Prostate gland (tissue), 2 donors: ENCODE measurements at regions not wholly inside any gene's neighbourhood (a gene's known extent, or its start where the extent isn't known, plus 50 kb on each side); places are given as distances from the start of the nearest gene placed in this dataset.

ENCODE experiments used
- DNase-seq: peaks from one replicate; pipeline ENCODE4 v3.0.0-alpha.2; 2019; ENCODE audit warnings: low spot score
- H3K27ac ChIP-seq, 2 donors: fragments of 200-600 bp; sonication (generic); 2 replicates each; pipeline ENCODE4 v1.5.1; 2017 to 2019
- H3K27me3 ChIP-seq: fragments of 200-600 bp; sonication (generic); replicated peaks from 2 replicates; pipeline ENCODE4 v1.5.1; 2019; ENCODE audit not compliant: insufficient read depth
- H3K36me3 ChIP-seq, 2 donors: fragments of 200-600 bp; sonication (generic); 1 replicate in 1 of 2; 2 replicates in 1 of 2; pipeline versions ENCODE4 v1.5.1 to v1.8.1; 2017 to 2019
- H3K4me1 ChIP-seq: fragments of 200-600 bp; sonication (generic); replicated peaks from 2 replicates; pipeline ENCODE4 v1.5.1; 2019
- H3K4me3 ChIP-seq, 2 donors: fragments of 200-600 bp; sonication (generic); 2 replicates each; pipeline ENCODE4 v1.5.1; 2017 to 2019
- H3K9me3 ChIP-seq: fragments of 200-600 bp; sonication (generic); 2 replicates; pipeline ENCODE4 v1.5.1; 2017
- CTCF ChIP-seq, 4 experiments: fragments of 200-600 bp in 2 of 4; fragments of 450-650 bp in 2 of 4; sonication (generic) in 2 of 4; IDR thresholded peaks; 1 replicate in 3 of 4; 2 replicates in 1 of 4; pipeline ENCODE4 v1.5.1; 2016 to 2019; ENCODE audit warnings: antibody characterized with exemption in 4 of 4, mild to moderate bottlenecking in 2 of 4, moderate library complexity in 2 of 4
- POLR2A ChIP-seq: fragments of 450-650 bp; IDR thresholded peaks from one replicate; pipeline ENCODE4 v1.6.1; 2016; ENCODE audit warnings: antibody characterized with exemption, mild to moderate bottlenecking
- POLR2AphosphoS5 ChIP-seq: sonication (generic); formaldehyde crosslinking; IDR thresholded peaks from one replicate; pipeline ENCODE4 v1.6.1; 2017; ENCODE audit warnings: antibody characterized with exemption
- WGBS: methylation state at CpG from one replicate; pipeline ENCODE4 v1.1.5; 2018; 5-methylcytosine and 5-hydroxymethylcytosine counted together
- intact Hi-C: fragments of 100-400 bp; cut with DNase I; formaldehyde crosslinking; loops from one replicate; pipeline ENCODE4 v1.14.2; 2022

GRCh38 chr20:57895161-57895855, 185.5 kb upstream of the PMEPA1 start:
- Histone ChIP-seq H3K4me3 (no peak overlapping the region), H3K9me3 (no peaks in the 10 kb centered on the region), H3K4me1 (no peaks in the 10 kb centered on the region), H3K36me3 (no peaks in the 10 kb centered on the region), H3K27me3 (no peaks in the 10 kb centered on the region), H3K27ac (no peak overlapping the region)
- intact Hi-C loops, result no loop called here
- TF ChIP-seq POLR2AphosphoS5, result no peak
- no peak for TF ChIP-seq CTCF (IDR thresholded peaks at IDR 0.05)
- TF ChIP-seq POLR2A, result no peak
- 94% methylated on average over 9 of the region's 9 CpGs for WGBS
- DNase-seq, result no peak

GRCh38 chr20:57894522-57894921, 184.7 kb upstream of the PMEPA1 start:
- no peak overlapping the region for H3K27ac ChIP-seq
- intact Hi-C loops, result no loop called here
- no peak for DNase-seq
- H3K9me3 ChIP-seq, result no peaks in the 10 kb centered on the region
- no peaks in the 10 kb centered on the region for H3K4me1 ChIP-seq
- TF ChIP-seq CTCF (IDR thresholded peaks at IDR 0.05), result no peak
- TF ChIP-seq POLR2A, result no peak
- TF ChIP-seq POLR2AphosphoS5, result no peak
- H3K27me3 ChIP-seq, result no peaks in the 10 kb centered on the region
- no peak overlapping the region for H3K4me3 ChIP-seq
- no peaks in the 10 kb centered on the region for H3K36me3 ChIP-seq

DNA sequence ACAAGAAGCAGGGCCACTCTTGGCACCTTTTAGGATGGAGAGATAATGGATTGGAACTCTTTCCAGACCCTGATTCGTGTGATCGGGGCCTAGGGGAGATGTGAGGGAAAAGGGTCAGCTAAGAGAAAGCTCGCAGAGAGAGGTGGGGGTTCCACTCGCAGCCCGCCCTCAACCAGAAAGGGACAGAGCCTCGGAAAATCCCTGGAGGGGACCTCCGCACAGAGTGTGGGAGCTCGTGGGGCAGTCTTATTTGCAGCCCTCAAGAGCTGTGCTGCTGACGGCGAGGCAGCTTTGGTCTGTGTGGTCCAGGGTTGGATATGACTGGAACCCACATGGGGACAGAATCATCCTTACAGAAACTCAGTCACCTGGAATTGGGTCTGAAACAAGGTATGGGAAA, 184.3 kb upstream of the PMEPA1 start:
- Histone ChIP-seq H3K27me3 (no peaks in the 10 kb centered on the region), H3K27ac (no peak overlapping the region), H3K4me3 (no peak overlapping the region), H3K4me1 (no peaks in the 10 kb centered on the region), H3K36me3 (no peaks in the 10 kb centered on the region), H3K9me3 (no peaks in the 10 kb centered on the region)
- WGBS, result 92% methylated on average over 10 of the region's 10 CpGs
- no peak for DNase-seq
- intact Hi-C loops, result no loop called here
- no peak for TF ChIP-seq POLR2AphosphoS5
- TF ChIP-seq POLR2A, result no peak
- no peak for TF ChIP-seq CTCF (IDR thresholded peaks at IDR 0.05)

DNA sequence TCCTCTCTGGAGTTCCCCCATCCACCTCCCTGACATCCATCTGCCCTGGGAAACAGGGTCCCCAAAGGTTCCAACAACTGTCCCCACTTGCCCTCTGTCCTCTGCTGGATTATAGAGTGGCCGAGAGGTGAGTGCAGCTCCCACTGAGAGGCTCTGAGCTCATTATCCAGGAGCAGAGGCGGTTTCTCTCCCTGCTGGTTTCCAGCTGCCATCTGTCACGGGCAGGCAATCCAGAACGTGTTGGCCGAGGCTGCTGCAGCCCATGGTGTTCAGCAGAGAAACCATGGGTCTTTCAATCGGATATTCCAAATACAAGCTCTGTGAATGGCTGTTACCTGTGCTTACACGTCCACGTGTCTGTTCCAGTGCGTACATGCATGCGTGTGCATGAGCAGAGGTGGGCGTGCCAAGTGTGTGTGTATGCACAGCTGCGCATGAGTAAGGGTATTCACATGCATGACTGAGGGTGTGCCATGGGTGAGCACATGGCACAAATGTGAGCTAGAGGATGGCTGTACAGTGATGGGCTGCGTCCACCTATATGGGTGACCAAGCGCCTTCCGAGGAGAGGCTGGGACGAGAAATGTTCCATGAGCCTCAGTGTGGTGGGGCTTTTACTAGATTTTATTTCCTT, 183.7 kb upstream of the PMEPA1 start:
- WGBS, result 76% methylated on average over 16 of the region's 16 CpGs
- intact Hi-C loops, result no loop called here
- Histone ChIP-seq H3K4me1 (no peaks in the 10 kb centered on the region), H3K9me3 (no peaks in the 10 kb centered on the region), H3K27me3 (no peaks in the 10 kb centered on the region), H3K4me3 (no peak overlapping the region), H3K36me3 (no peaks in the 10 kb centered on the region), H3K27ac (no peak overlapping the region)
- TF ChIP-seq CTCF (IDR thresholded peaks at IDR 0.05) (no peak), POLR2AphosphoS5 (no peak)
- no peak for DNase-seq

- Histone ChIP-seq H3K4me1 (no peaks in the 10 kb centered on the region), H3K36me3 (no peaks in the 10 kb centered on the region), H3K4me3 (no peak overlapping the region), H3K27ac (no peak overlapping the region), H3K27me3 (no peaks in the 10 kb centered on the region), H3K9me3 (no peaks in the 10 kb centered on the region)
- intact Hi-C loops, result no loop called here
- no peak for DNase-seq
- no peak for TF ChIP-seq POLR2AphosphoS5
- no peak for TF ChIP-seq CTCF (IDR thresholded peaks at IDR 0.05)
- TF ChIP-seq POLR2A, result no peak
- WGBS, result 92% methylated on average over 10 of the region's 10 CpGs
Measured at GRCh38 chr20:57892471-57892870, 182.7 kb upstream of the PMEPA1 start.
